Dedifferentiated amniotic fluid mesenchymal stem cell (primary cell): ENCODE measurements at regions not wholly inside any gene's neighbourhood (a gene's known extent, or its start where the extent isn't known, plus 50 kb on each side); places are given as distances from the start of the nearest gene placed in this dataset.

Source experiments
- DNase-seq: peaks from one replicate; pipeline ENCODE4 v3.0.0-alpha.2; 2016; ENCODE audit errors: extremely low spot score

GRCh38 chr12:24475337-24475736 lies 473.6 kb downstream of the BCAT1 start:
- no peak for DNase-seq

GRCh38 chr12:24473097-24473496 lies 475.8 kb downstream of the BCAT1 start:
- DNase-seq: no peak

GRCh38 chr12:24470050-24470449 lies 478.9 kb downstream of the BCAT1 start:
- DNase-seq: no peak

- DNase-seq: no peak
Observed at GRCh38 chr12:24469089-24469488, 479.8 kb downstream of the BCAT1 start.

- DNase-seq: no peak
Observed at GRCh38 chr12:24467226-24467625, 481.7 kb downstream of the BCAT1 start.

- DNase-seq: no peak
Observed at GRCh38 chr12:24463375-24463774, 485.5 kb downstream of the BCAT1 start.

- no peak for DNase-seq
Observed at GRCh38 chr12:24462946-24463345, 486.0 kb downstream of the BCAT1 start.

GRCh38 chr12:24460506-24460905 lies 488.4 kb downstream of the BCAT1 start:
- no peak for DNase-seq

- no peak for DNase-seq
Observed at GRCh38 chr12:24460099-24460498, 488.8 kb downstream of the BCAT1 start.

- no peak for DNase-seq
Observed at GRCh38 chr12:24455811-24456210, 493.1 kb downstream of the BCAT1 start.

- no peak for DNase-seq
Observed at GRCh38 chr12:24447678-24448077, 498.2 kb upstream of the SOX5 start.

GRCh38 chr12:24446287-24446686 lies 496.8 kb upstream of the SOX5 start:
- DNase-seq: no peak

GRCh38 chr12:24444634-24445033 lies 495.2 kb upstream of the SOX5 start:
- DNase-seq: no peak

- no peak for DNase-seq
Observed at GRCh38 chr12:24441458-24441857, 492.0 kb upstream of the SOX5 start.

- no peak for DNase-seq
Observed at GRCh38 chr12:24436667-24437066, 487.2 kb upstream of the SOX5 start.

GRCh38 chr12:24431872-24432271 lies 482.4 kb upstream of the SOX5 start:
- DNase-seq: no peak

- no peak for DNase-seq
Observed at GRCh38 chr12:24427776-24428175, 478.3 kb upstream of the SOX5 start.

- no peak for DNase-seq
Observed at GRCh38 chr12:24425601-24425970, 476.1 kb upstream of the SOX5 start.

- DNase-seq: no peak
Observed at GRCh38 chr12:24424889-24425600, 475.6 kb upstream of the SOX5 start.

- DNase-seq: no peak
Observed at GRCh38 chr12:24424376-24424775, 474.9 kb upstream of the SOX5 start.

GRCh38 chr12:24423611-24424010 lies 474.1 kb upstream of the SOX5 start:
- no peak for DNase-seq

- no peak for DNase-seq
Observed at GRCh38 chr12:24421759-24422158, 472.3 kb upstream of the SOX5 start.

GRCh38 chr12:24418157-24418556 lies 468.7 kb upstream of the SOX5 start:
- DNase-seq: no peak

- no peak for DNase-seq
Observed at GRCh38 chr12:24416423-24417109, 467.1 kb upstream of the SOX5 start.
